Endodermal cell (in vitro differentiated cells): ENCODE measurements at regions not wholly inside any gene's neighbourhood (a gene's known extent, or its start where the extent isn't known, plus 50 kb on each side); places are given as distances from the start of the nearest gene placed in this dataset.

Experiments used
- DNase-seq: peaks from one replicate; pipeline ENCODE4 v3.0.0-alpha.2; 2017
- H3K27ac ChIP-seq: 2 replicates; pipeline ENCODE4 v1.5.1; 2013; ENCODE audit warnings: mild to moderate bottlenecking, low read depth, low read length, moderate library complexity
- H3K27me3 ChIP-seq: 2 replicates; pipeline ENCODE4 v1.6.1; 2013; ENCODE audit warnings: mild to moderate bottlenecking, low read length, moderate library complexity; ENCODE audit not compliant: insufficient read depth, control insufficient read depth, poor library complexity, severe bottlenecking
- H3K36me3 ChIP-seq: 2 replicates; pipeline ENCODE4 v1.7.0; 2013; ENCODE audit warnings: mild to moderate bottlenecking, low read length, moderate library complexity; ENCODE audit not compliant: control insufficient read depth, insufficient read depth
- H3K4me1 ChIP-seq: one replicate; pipeline ENCODE4 v1.7.0; 2013; ENCODE audit warnings: low read length; ENCODE audit not compliant: control insufficient read depth, insufficient read depth
- H3K4me3 ChIP-seq: 2 replicates; pipeline ENCODE4 v1.5.1; 2013; ENCODE audit warnings: mild to moderate bottlenecking, low read length, moderate library complexity
- H3K9ac ChIP-seq: 2 replicates; pipeline ENCODE4 v1.6.1; 2013; ENCODE audit warnings: mild to moderate bottlenecking, low read length, moderate library complexity; ENCODE audit not compliant: poor library complexity, severe bottlenecking; ENCODE audit errors: extremely low read depth
- H3K9me3 ChIP-seq: 2 replicates; pipeline ENCODE4 v1.6.1; 2013; ENCODE audit warnings: mild to moderate bottlenecking, low read length, moderate library complexity; ENCODE audit not compliant: control insufficient read depth
- H3K27ac Mint-ChIP-seq: 2 replicates; pipeline ENCODE4 v1.8.0; 2020; ENCODE audit warnings: mixed read lengths
- H3K27me3 Mint-ChIP-seq: 2 replicates; pipeline ENCODE4 v1.8.0; 2021; ENCODE audit warnings: mild to moderate bottlenecking, mixed read lengths; ENCODE audit not compliant: insufficient read depth
- H3K36me3 Mint-ChIP-seq: 2 replicates; pipeline ENCODE4 v1.8.0; 2020; ENCODE audit warnings: low read depth, mixed read lengths
- H3K4me1 Mint-ChIP-seq: 2 replicates; pipeline ENCODE4 v1.8.0; 2020; ENCODE audit warnings: mixed read lengths
- H3K4me3 Mint-ChIP-seq: 2 replicates; pipeline ENCODE4 v1.8.0; 2020; ENCODE audit warnings: mild to moderate bottlenecking, moderate library complexity, mixed read lengths
- H3K9me3 Mint-ChIP-seq: 2 replicates; pipeline ENCODE4 v1.8.0; 2020; ENCODE audit warnings: mild to moderate bottlenecking, mixed read lengths
- WGBS, 2 experiments: methylation state at CpG; one replicate each; pipeline versions ENCODE4 v1.1.5 to v1.1.7; 2013; ENCODE audit warnings: missing lambda C conversion rate in 2 of 2, mixed read lengths in 1 of 2; ENCODE audit not compliant: insufficient coverage in 1 of 2, insufficient read length in 1 of 2; 5-methylcytosine and 5-hydroxymethylcytosine counted together
- TF ChIP-seq, protein P1 (sequence below): fragments of 200-600 bp; sonication (generic); conservative IDR thresholded peaks from 2 replicates; pipeline ENCODE4 v1.5.0; 2021; ENCODE audit warnings: antibody characterized with exemption, mild to moderate bottlenecking

DNA sequence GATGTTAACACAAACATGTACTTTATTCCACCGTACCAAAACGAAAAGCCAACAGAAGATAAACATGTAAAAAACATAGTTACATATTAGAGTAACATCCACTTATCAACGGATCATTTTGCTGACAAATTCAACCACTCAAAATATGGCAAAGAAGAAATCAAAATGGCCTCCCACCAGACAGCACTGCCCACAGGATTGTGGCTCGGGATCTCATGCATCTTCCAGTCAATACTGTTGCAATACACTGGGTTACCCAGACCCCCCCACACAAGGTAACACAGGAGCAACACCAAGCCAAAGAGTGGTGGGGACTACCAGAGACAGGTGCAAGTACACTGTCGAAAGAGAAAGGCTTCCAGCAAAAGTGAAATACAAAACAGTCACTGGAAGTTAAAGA lies 57.9 kb upstream of the NHSL1 start:
- H3K27me3 ChIP-seq, result no peaks in the 10 kb centered on the region
- TF ChIP-seq, protein P1, sequence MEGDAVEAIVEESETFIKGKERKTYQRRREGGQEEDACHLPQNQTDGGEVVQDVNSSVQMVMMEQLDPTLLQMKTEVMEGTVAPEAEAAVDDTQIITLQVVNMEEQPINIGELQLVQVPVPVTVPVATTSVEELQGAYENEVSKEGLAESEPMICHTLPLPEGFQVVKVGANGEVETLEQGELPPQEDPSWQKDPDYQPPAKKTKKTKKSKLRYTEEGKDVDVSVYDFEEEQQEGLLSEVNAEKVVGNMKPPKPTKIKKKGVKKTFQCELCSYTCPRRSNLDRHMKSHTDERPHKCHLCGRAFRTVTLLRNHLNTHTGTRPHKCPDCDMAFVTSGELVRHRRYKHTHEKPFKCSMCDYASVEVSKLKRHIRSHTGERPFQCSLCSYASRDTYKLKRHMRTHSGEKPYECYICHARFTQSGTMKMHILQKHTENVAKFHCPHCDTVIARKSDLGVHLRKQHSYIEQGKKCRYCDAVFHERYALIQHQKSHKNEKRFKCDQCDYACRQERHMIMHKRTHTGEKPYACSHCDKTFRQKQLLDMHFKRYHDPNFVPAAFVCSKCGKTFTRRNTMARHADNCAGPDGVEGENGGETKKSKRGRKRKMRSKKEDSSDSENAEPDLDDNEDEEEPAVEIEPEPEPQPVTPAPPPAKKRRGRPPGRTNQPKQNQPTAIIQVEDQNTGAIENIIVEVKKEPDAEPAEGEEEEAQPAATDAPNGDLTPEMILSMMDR, result no peak
- H3K36me3 ChIP-seq, result no peaks in the 10 kb centered on the region
- H3K4me3 ChIP-seq, result no peak overlapping the region
- no peak overlapping the region for H3K4me3 Mint-ChIP-seq
- H3K4me1 ChIP-seq, result peaks cover 15% of the 10 kb centered on the region
- H3K9me3 ChIP-seq, result no peaks in the 10 kb centered on the region
- H3K27me3 Mint-ChIP-seq, result peaks cover 17% of the 10 kb centered on the region
- no peak overlapping the region for H3K9ac ChIP-seq
- H3K36me3 Mint-ChIP-seq, result no peaks in the 10 kb centered on the region
- no peaks in the 10 kb centered on the region for H3K9me3 Mint-ChIP-seq
- DNase-seq, result no peak
- H3K27ac ChIP-seq, result no peak overlapping the region
- 92 to 100% methylated on average over 3 to 5 of the region's 5 CpGs for WGBS, 2 experiments
- peaks cover 38% of the 10 kb centered on the region for H3K4me1 Mint-ChIP-seq
- H3K27ac Mint-ChIP-seq, result no peak overlapping the region

- Mint-ChIP-seq H3K27me3 (peaks cover 26% of the 10 kb centered on the region), H3K27ac (no peak overlapping the region), H3K4me1 (peaks cover 50% of the 10 kb centered on the region), H3K4me3 (no peak overlapping the region), H3K9me3 (no peaks in the 10 kb centered on the region), H3K36me3 (no peaks in the 10 kb centered on the region)
- no peak for DNase-seq
- H3K4me3 ChIP-seq, result no peak overlapping the region
- WGBS, 2 experiments, result 88 to 100% methylated on average over 1 to 4 of the region's 4 CpGs
- H3K4me1 ChIP-seq, result peaks cover 18% of the 10 kb centered on the region
- H3K9ac ChIP-seq, result no peak overlapping the region
- TF ChIP-seq, protein P1, result no peak
- no peaks in the 10 kb centered on the region for H3K9me3 ChIP-seq
- H3K27me3 ChIP-seq, result no peaks in the 10 kb centered on the region
- H3K27ac ChIP-seq, result no peak overlapping the region
- H3K36me3 ChIP-seq, result no peaks in the 10 kb centered on the region
Observed at GRCh38 chr6:138559143-138559542, 59.8 kb upstream of the NHSL1 start.

DNA sequence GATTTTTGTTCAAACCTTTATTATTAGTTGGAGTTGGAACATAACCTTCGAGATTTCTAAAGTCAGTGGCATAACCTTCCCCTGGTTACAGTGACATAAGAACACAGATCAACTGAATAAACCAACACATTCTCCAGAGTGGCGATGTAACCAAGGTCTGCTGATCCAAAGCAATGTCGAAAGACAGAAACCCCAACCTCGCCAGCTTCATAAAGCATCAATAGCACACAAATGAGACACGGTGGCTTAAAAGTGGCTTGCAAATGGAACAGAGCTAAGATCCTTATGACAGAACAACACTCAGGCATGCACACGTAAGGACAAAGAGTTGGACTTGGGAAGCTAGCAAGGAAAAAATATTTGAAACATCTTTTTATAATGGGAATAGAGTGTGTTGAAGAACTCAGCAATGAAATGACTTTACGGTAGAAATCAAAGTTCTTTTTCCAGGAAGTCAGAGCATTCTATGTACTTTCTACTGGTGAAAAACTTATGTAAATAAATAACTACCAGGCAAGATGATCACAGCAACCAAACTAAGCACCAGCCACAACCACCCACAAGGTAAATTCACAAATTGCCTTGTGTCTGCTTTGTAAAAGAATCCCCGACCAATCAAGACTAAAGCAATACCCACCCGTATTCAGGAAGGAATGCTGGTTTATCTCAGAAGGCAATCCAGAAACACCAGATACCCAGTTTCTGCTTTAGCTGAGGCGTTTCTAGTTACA lies 61.0 kb upstream of the NHSL1 start:
- peaks cover 13% of the 10 kb centered on the region for H3K4me1 ChIP-seq
- H3K4me3 Mint-ChIP-seq, result no peak overlapping the region

More for the DNA sequence above, 61.0 kb upstream of the NHSL1 start:
- no peaks in the 10 kb centered on the region for H3K9me3 Mint-ChIP-seq
- Histone ChIP-seq H3K9ac (no peak overlapping the region), H3K36me3 (no peaks in the 10 kb centered on the region), H3K27me3 (no peaks in the 10 kb centered on the region), H3K9me3 (no peaks in the 10 kb centered on the region), H3K4me3 (no peak overlapping the region), H3K27ac (no peak overlapping the region)
- no peak for DNase-seq
- WGBS, 2 experiments, result 83 to 90% methylated on average over 2 to 10 of the region's 10 CpGs
- peaks cover 44% of the 10 kb centered on the region for H3K4me1 Mint-ChIP-seq
- H3K27me3 Mint-ChIP-seq, result peaks cover 35% of the 10 kb centered on the region
- H3K27ac Mint-ChIP-seq, result no peak overlapping the region
- no peaks in the 10 kb centered on the region for H3K36me3 Mint-ChIP-seq
- TF ChIP-seq, protein P1, result no peak
